Breast epithelium (tissue), 4 donors: ENCODE measurements at regions not wholly inside any gene's neighbourhood (a gene's known extent, or its start where the extent isn't known, plus 50 kb on each side); places are given as distances from the start of the nearest gene placed in this dataset.

ENCODE experiments used
- DNase-seq, 2 donors: peaks; one replicate each; pipeline ENCODE4 v3.0.0-alpha.2; 2019; ENCODE audit warnings: low spot score in 2 of 2
- H3K27ac ChIP-seq, 2 donors: fragments of 200-600 bp; sonication (generic) in 1 of 2; one replicate each; pipeline ENCODE4 v1.5.1; 2016 to 2019; ENCODE audit warnings: mild to moderate bottlenecking in 1 of 2
- H3K27me3 ChIP-seq, 2 donors: fragments of 200-600 bp; sonication (generic) in 1 of 2; one replicate each; pipeline versions ENCODE4 v1.5.1 to v1.6.0; 2017 to 2019; ENCODE audit warnings: control low read depth in 1 of 2, mild to moderate bottlenecking in 1 of 2
- H3K36me3 ChIP-seq: fragments of 200-600 bp; one replicate; pipeline ENCODE4 v1.5.1; 2019
- H3K4me1 ChIP-seq, 2 donors: fragments of 200-600 bp; sonication (generic); one replicate each; pipeline ENCODE4 v1.5.1; 2016 to 2019; ENCODE audit warnings: control low read depth in 1 of 2
- H3K4me3 ChIP-seq, 3 donors: fragments of 200-600 bp; sonication (generic); 1 replicate in 2 of 3; 2 replicates in 1 of 3; pipeline ENCODE4 v1.5.1; 2016 to 2019; ENCODE audit warnings: mild to moderate bottlenecking in 3 of 3, moderate library complexity in 2 of 3
- H3K9me3 ChIP-seq, 2 donors: fragments of 200-600 bp; sonication (generic) in 1 of 2; one replicate each; pipeline ENCODE4 v1.5.1; 2016 to 2019; ENCODE audit warnings: control low read depth in 1 of 2
- CTCF ChIP-seq, 3 donors: fragments of 450-650 bp; IDR thresholded peaks; one replicate each; pipeline ENCODE4 v1.5.1; 2016 to 2017; ENCODE audit warnings: antibody characterized with exemption in 3 of 3, mild to moderate bottlenecking in 3 of 3, moderate library complexity in 3 of 3
- POLR2A ChIP-seq: fragments of 450-650 bp; IDR thresholded peaks from one replicate; pipeline ENCODE4 v1.6.1; 2016; ENCODE audit warnings: antibody characterized with exemption, mild to moderate bottlenecking, moderate library complexity
- POLR2AphosphoS5 ChIP-seq, 3 donors: sonication (generic); formaldehyde crosslinking; IDR thresholded peaks; one replicate each; pipeline ENCODE4 v1.6.1; 2017; ENCODE audit warnings: antibody characterized with exemption in 3 of 3
- intact Hi-C: fragments of 100-400 bp; cut with DNase I; formaldehyde crosslinking; loops from one replicate; pipeline ENCODE4 v1.15.1; 2023; ENCODE audit warnings: low total_unique reads

GRCh38 chr11:134888821-134889220 is 476.8 kb upstream of the B3GAT1 start:
- Histone ChIP-seq H3K9me3 (peaks cover 0 to 7% of the 10 kb centered on the region in 2 donors), H3K27ac (no peak overlapping the region), H3K27me3 (peaks cover 0 to 5% of the 10 kb centered on the region in 2 donors), H3K4me3 (no peak overlapping the region), H3K36me3 (no peaks in the 10 kb centered on the region), H3K4me1 (no peaks in the 10 kb centered on the region)
- TF ChIP-seq CTCF (IDR thresholded peaks at IDR 0.05) (no peak), POLR2AphosphoS5 (IDR thresholded peaks at IDR 0.05) (no peak), POLR2A (no peak)
- no peak for DNase-seq
- intact Hi-C loops, result no loop called here

- DNase-seq, result no peak
- Histone ChIP-seq H3K27me3 (peaks cover 0 to 5% of the 10 kb centered on the region in 2 donors), H3K4me3 (no peak overlapping the region), H3K9me3 (peaks cover 0 to 7% of the 10 kb centered on the region in 2 donors), H3K36me3 (no peaks in the 10 kb centered on the region), H3K27ac (no peak overlapping the region), H3K4me1 (no peaks in the 10 kb centered on the region)
- intact Hi-C loops, result no loop called here
- TF ChIP-seq CTCF (IDR thresholded peaks at IDR 0.05) (no peak), POLR2AphosphoS5 (IDR thresholded peaks at IDR 0.05) (no peak), POLR2A (no peak)
Measured at GRCh38 chr11:134887896-134888295, 475.9 kb upstream of the B3GAT1 start.

GRCh38 chr11:134883484-134883883 is 471.4 kb upstream of the B3GAT1 start:
- Histone ChIP-seq H3K36me3 (no peaks in the 10 kb centered on the region), H3K9me3 (no peaks in the 10 kb centered on the region), H3K27me3 (peaks cover 0 to 8% of the 10 kb centered on the region in 2 donors), H3K4me1 (no peaks in the 10 kb centered on the region), H3K4me3 (no peak overlapping the region), H3K27ac (no peak overlapping the region)
- intact Hi-C loops, result no loop called here
- no peak for TF ChIP-seq POLR2AphosphoS5 (IDR thresholded peaks at IDR 0.05)
- TF ChIP-seq POLR2A, result no peak
- no peak for TF ChIP-seq CTCF (IDR thresholded peaks at IDR 0.05)
- no peak for DNase-seq

GRCh38 chr11:134882671-134883297 is 470.7 kb upstream of the B3GAT1 start:
- Histone ChIP-seq H3K9me3 (no peaks in the 10 kb centered on the region), H3K27ac (no peak overlapping the region), H3K36me3 (no peaks in the 10 kb centered on the region), H3K4me1 (no peaks in the 10 kb centered on the region), H3K27me3 (peaks cover 0 to 8% of the 10 kb centered on the region in 2 donors), H3K4me3 (no peak overlapping the region)
- intact Hi-C loops, result no loop called here
- no peak for DNase-seq
- no peak for TF ChIP-seq POLR2AphosphoS5 (IDR thresholded peaks at IDR 0.05)

GRCh38 chr11:134882141-134882540 is 470.1 kb upstream of the B3GAT1 start:
- Histone ChIP-seq H3K27ac (no peak overlapping the region), H3K4me1 (no peaks in the 10 kb centered on the region), H3K9me3 (no peaks in the 10 kb centered on the region), H3K27me3 (peaks cover 0 to 8% of the 10 kb centered on the region in 2 donors), H3K36me3 (no peaks in the 10 kb centered on the region), H3K4me3 (no peak overlapping the region)
- TF ChIP-seq POLR2A (no peak), POLR2AphosphoS5 (IDR thresholded peaks at IDR 0.05) (no peak), CTCF (IDR thresholded peaks at IDR 0.05) (no peak)
- DNase-seq, result no peak
- intact Hi-C loops, result no loop called here

GRCh38 chr11:134880788-134881187 is 468.7 kb upstream of the B3GAT1 start:
- TF ChIP-seq CTCF (IDR thresholded peaks at IDR 0.05) (no peak), POLR2A (no peak), POLR2AphosphoS5 (IDR thresholded peaks at IDR 0.05) (no peak)
- no peak for DNase-seq
- intact Hi-C loops, result no loop called here
- H3K27me3 ChIP-seq, result peaks cover 0 to 13% of the 10 kb centered on the region in 2 donors
- H3K27ac ChIP-seq, result no peak overlapping the region
- no peak overlapping the region for H3K4me3 ChIP-seq
- no peaks in the 10 kb centered on the region for H3K4me1 ChIP-seq
- H3K9me3 ChIP-seq, result no peaks in the 10 kb centered on the region
- no peaks in the 10 kb centered on the region for H3K36me3 ChIP-seq
